Left cardiac atrium (tissue), 4 donors: ENCODE measurements at regions not wholly inside any gene's neighbourhood (a gene's known extent, or its start where the extent isn't known, plus 50 kb on each side); places are given as distances from the start of the nearest gene placed in this dataset.
"Not testable (repeated sequence)": the region's sequence is repeated elsewhere in the genome, so short reads cannot be mapped to it uniquely, and the experiment has no call there.

ENCODE experiments used
- ATAC-seq, 2 donors: fragments of 200-7000 bp; cut with Tn5 transposase; one replicate each; pipeline ENCODE4 v1.9.1; 2020; ENCODE audit warnings: mild to moderate bottlenecking in 2 of 2, moderate library complexity in 2 of 2
- DNase-seq: peaks from one replicate; pipeline ENCODE4 v3.0.0-alpha.2; 2020
- intact Hi-C, 2 donors: fragments of 100-400 bp; cut with DNase I; formaldehyde crosslinking; loops; one replicate each; pipeline versions ENCODE4 v1.14.1 to v1.15.1; 2022 to 2023
- donor health status: DM: no; HTN: yes; CAD: no.
- donor health status: DM: no; HTN: yes; CAD: no; lungs with severe emphysema.
- donor health status: DM: yes; HTN: yes; CAD: no.
- donor health status: Dilated cardiomyopathy.

DNA sequence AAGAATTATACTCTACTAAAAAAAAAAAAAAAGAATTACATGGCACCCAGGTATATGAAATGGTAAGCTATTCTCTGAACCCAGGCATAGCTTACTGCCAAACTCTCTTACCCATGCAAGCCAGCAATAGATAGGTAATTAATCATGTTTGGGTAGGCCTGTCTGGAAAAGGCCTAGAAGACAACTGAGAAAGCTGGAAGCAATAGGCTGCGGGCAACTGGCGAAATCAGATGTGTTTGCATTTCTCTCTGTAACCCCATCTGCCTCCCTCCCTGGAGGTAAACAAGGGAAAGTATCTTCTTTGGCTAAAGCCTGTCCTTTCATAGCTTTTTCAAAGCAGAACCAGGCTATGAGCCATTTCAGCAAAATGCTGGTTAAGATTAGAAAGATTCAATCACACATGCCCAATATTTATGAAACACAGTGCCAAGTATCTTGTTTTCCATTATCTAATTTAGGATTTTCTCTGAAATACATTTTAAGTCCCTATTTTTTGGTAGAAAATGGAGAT lies 934.8 kb upstream of the DDX18 start:
- no peak for ATAC-seq
- intact Hi-C loops = no loop called here

DNA sequence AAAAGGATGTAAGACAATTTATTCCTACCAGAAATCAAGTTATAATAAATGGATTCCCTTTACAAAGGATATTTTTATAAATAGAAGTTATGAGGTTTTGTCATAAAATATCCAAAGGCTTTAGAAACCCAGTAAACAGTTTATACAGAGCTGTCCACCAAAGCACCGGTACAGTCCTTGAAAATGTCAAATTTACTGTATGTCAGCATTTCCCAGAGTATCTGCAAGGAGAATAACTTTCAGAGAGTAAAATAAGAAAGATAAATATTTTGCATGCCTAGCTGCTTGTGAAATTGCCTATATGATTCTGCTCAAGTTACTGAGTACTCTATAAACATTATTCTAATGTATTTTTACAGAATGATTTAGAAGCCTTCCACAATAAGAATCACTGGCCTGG lies 923.3 kb upstream of the DDX18 start:
- intact Hi-C loops = no loop called here
- DNase-seq (no peak), ATAC-seq (no peak)

More for the DNA sequence above, 934.8 kb upstream of the DDX18 start:
- no peak for DNase-seq

- ATAC-seq = no peak
- no peak for DNase-seq
- intact Hi-C loops = no loop called here
Measured at GRCh38 chr2:116911540-116911939, 903.0 kb upstream of the DDX18 start.

DNA sequence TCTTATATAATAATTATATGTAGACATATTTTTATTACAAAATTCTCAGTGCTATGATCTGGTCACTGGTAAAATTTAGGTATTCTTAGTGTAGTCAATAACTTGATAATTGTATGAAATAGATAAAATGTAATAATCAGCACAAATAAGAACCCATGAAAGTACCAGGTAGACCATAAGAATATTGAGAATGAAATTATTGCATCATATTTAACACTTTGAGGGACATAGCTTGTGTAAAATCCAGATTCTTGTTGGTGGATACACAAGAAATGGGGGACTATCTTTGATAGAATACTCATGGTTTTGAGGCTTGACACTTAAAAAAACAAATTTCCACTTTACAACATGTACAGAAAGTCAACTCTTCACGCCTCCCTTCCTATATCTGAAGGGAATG lies 898.8 kb upstream of the DDX18 start:
- ATAC-seq = no peak
- intact Hi-C loops = no loop called here
- DNase-seq = no peak

DNA sequence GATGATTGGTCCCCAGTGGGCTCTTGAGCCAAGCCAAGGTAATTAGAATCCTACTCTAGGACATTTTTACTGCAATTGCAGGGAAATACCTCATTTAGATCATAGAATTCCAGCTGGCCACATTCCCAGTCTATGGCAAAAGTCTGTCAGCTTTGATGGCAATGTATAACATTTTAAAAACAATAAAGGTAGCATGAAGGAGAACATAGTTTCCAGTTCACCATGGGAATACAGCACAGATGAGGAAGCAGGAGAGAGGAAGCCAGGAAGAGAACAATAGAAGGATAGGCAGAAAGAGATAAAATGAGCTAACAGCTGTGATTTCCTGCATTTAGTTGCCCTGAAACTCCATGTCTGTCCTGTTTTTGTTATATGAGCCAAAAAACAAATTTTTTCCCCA lies 897.3 kb upstream of the DDX18 start:
- no peak for ATAC-seq
- intact Hi-C loops = no loop called here
- no peak for DNase-seq

GRCh38 chr2:116918574-116918973 lies 895.9 kb upstream of the DDX18 start:
- no peak for DNase-seq
- intact Hi-C loops = no loop called here
- ATAC-seq = no peak

GRCh38 chr2:116922414-116922813 lies 892.1 kb upstream of the DDX18 start:
- DNase-seq = no peak
- intact Hi-C loops = no loop called here
- no peak for ATAC-seq

DNA sequence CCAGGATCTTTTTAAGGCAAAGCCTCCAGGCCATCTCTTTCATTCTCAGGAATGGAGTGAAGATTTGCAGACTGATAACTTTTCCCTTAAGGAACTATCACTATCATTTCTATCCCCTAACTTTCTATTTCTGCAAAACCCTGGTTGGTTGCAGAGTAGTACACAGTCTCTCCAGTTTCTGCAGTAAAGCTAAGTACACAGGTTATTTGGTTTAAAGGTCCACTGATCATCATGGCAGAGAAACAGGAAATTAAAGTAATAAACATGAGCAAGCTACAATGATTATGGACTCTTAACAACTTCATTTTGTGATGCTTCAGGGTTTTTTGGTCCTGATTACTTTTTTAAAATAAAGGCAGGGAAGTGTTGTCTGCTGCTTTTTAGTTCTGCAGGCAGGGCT lies 890.0 kb upstream of the DDX18 start:
- DNase-seq (no peak), ATAC-seq (no peak)
- intact Hi-C loops = no loop called here

DNA sequence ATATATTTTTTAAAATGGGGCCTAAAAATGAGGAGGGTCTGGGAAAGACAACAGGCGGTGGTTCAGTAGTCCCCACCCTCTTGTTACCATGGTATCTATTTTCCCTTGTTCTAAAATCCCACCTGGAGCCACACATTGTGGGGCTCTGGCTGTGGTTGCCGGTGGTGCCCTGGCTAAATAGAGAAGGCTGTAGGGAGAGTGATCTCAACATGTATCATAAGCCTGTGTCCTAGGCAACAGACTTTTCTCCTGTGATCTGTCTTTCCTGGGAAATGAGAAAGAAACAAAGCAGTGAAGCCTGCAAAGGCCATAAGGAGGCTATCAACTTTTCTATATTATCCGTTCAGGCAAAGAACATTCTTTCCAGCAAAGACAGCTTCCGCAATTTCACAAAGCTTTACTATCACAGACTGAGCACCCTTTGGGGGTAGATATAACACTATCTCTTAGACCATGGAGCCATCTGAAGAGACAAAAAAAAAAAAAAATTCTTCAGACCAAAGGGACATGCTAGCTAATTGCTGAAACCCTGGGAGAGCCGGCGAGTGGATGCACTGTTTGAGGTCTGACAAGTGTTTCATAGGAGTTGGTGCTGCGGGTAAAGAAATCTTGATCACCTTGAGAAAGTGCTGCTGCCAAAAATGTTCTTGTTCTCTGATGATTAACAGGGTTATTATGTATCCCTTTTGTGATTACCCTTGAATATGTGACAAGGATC lies 879.2 kb upstream of the DDX18 start:
- no peak for ATAC-seq
- intact Hi-C loops = no loop called here
- DNase-seq = no peak

- intact Hi-C loops = no loop called here
- no peak for DNase-seq
- no peak for ATAC-seq
Measured at GRCh38 chr2:116948258-116948657, 866.2 kb upstream of the DDX18 start.

DNA sequence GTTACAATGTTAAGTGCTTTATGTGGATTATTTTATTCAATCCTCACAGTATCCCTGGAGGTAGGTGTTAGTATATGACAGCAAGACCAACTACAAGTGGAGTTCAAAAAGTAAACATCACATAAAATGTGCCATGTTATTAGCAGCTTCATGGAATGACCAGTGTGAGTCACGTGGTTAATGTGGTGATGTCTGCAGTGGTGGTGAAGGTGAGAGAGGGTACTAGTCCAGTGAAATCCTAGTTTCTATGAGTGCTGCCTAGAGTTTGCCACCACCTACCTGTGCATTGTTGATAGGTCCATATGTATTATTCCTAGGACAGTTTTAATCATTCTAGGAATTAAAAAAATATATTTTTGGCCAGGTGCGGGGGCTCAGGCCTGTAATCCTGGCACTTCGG lies 865.2 kb upstream of the DDX18 start:
- no peak for ATAC-seq
- intact Hi-C loops = no loop called here
- no peak for DNase-seq

DNA sequence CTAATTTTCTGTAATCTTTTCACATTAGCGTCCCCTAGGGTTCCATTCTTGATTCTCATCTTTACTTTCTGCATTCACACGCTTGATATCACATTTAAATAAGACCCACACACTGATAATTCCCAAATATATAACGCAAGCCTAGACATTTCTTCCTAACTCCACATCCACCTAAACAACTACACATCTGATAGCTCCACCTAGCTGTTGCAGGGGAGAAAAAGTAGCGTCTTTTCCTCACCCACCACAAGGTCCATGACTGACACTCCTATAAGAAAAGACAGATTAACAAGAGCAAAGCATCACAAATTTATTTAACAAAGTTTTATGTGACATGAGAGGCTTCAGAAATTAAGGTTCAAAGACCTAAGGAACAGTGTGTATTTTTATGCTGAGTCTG lies 862.2 kb upstream of the DDX18 start:
- ATAC-seq = no peak
- DNase-seq = no peak
- intact Hi-C loops = no loop called here

DNA sequence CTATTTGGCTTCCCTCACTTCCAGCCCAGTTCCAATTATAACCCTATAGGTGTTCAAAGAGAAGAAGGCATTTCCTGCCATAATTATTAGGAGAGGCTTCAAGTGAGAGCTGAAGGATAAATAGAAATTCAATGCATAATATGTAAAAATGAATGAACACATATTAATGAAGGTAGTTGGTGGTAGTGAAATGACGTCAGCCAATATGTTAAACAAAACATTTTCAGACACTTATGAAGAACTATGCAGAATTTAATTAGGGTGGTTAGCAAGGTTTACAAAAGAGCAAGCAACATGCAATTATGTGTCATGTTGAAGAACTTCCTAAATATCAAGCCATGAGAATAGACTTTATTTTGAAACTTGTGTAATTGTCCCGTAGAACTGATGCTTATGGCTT lies 858.8 kb upstream of the DDX18 start:
- intact Hi-C loops = no loop called here
- no peak for ATAC-seq

GRCh38 chr2:116975608-116976007 lies 838.9 kb upstream of the DDX18 start:
- intact Hi-C loops = no loop called here
- ATAC-seq (no peak), DNase-seq (no peak)

More for the DNA sequence above, 858.8 kb upstream of the DDX18 start:
- no peak for DNase-seq

- DNase-seq (no peak), ATAC-seq (no peak)
- intact Hi-C loops = no loop called here
Measured at GRCh38 chr2:116979916-116980764, 834.4 kb upstream of the DDX18 start.

DNA sequence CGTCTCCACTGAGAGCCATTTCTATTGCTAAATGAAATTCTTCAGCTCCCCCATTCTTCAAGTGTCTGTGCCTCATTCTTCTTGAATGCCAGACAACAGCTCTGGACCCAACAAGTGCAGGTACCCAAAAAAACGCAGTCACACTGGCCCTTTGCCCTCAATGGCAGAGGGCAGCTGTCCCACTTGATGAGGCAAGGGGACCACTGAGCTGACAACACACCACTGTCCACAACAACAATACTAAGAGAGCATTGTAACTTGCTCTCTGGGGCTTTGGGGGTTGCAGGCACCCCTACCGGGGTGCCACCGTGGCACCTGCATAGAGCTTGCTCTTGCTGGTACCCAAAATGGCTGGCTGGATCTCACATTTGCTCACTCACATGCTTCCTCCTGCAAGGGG lies 827.0 kb upstream of the DDX18 start:
- no peak for DNase-seq

GRCh38 chr2:116988303-116988702 lies 826.2 kb upstream of the DDX18 start:
- intact Hi-C loops = no loop called here
- DNase-seq (no peak), ATAC-seq (no peak)

More for the DNA sequence above, 827.0 kb upstream of the DDX18 start:
- no peak for ATAC-seq
- intact Hi-C loops = no loop called here

DNA sequence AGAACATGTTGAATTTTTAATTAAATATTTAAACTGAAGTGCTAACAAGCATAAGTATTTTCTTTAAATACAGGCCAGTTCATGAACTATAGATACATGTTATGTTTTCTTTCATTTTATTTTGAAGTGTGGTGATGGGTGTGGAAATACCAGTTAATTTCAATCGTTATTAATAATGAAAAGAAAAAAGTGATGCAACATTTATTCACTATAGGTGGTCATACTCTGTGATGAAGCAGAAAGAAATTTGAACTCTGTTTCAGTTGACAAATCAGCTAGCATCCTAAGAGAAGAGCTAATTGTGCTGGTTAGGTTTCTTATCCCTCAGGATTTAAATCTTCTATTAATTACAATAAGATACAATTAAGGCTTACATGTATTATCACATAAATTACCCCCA lies 795.1 kb upstream of the DDX18 start:
- ATAC-seq (no peak), DNase-seq (no peak)
- intact Hi-C loops = no loop called here

- ATAC-seq (no peak), DNase-seq (no peak)
- intact Hi-C loops = no loop called here
Measured at GRCh38 chr2:117027646-117028045, 786.8 kb upstream of the DDX18 start.

GRCh38 chr2:117028708-117029107 lies 785.8 kb upstream of the DDX18 start:
- intact Hi-C loops, DNase-seq, ATAC-seq: not testable (repeated sequence)
